DMS79 (cell line): ENCODE measurements at regions not wholly inside any gene's neighbourhood (a gene's known extent, or its start where the extent isn't known, plus 50 kb on each side); places are given as distances from the start of the nearest gene placed in this dataset.

ENCODE experiments used
- DNase-seq: peaks from one replicate; lab custom pipeline; 2025; lab: John Stamatoyannopoulos, UW

DNA sequence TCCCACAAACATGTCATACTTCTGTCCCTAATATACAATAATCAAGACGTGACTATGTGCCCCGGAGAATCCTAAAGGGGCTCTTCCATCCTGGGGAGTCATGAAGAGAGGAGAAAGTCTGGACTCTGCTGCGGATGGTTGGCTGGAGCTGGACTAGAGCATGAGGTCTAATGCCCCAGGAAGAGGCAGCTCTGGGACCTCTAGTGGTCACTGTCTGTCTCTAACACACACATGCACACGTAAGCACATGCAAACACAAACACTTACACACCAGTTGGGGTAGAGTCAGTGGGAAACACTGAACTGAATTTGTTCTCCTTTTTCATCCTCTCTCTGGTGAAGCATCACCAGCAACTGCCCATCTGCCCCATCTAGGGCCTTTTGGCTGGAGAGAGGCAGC lies 271.6 kb downstream of the TDRD15 start:
- DNase-seq = no peak

DNA sequence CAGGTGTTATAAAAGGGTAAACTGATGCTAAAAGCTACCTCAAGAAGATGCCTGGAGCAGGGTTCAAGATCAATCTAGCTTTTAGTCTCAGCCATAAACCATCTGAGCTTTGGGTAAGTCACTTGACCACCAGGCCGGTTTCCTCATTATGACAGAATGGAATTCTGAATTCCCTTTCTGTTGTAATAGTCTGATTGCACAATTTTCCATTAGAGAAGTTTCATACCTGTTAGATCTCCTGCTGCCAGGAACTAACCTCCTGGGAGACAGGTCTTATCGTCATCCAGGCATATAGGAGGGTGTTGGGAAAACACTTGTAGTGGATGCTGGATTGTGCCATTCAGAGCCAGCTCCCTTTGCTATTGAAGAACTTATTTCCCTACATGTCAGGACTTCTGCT lies 272.5 kb downstream of the TDRD15 start:
- DNase-seq = no peak

DNA sequence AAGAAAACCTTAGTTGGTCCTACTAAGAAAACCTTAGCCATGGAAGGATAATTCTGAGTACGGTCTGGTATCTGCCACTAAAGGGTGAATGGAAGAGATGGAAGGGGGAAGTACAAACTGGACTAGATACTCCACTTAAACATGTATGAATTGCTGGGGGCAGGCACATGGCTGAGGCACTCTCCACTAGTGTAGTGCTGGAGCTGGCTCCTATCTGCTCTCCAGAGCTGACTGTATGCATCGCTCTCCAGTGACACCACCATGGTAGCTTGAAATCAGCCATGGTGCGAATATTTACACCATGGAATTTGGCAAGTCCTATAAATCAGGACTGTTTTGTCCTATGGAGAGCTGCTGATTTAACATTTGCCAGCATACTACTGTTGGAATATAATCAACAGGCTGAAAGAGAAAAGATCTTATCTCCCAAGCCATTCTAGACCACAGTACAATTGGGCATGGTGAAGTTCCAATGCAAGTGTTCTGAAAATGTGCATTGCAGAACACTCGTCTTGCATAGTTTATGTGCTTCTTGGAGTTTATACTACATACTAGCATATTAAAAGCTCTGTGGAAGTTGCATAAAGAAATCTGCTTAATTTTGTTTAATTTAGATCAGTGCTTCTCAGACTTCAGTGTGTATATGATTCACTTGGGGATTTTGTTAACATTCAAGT lies 277.4 kb downstream of the TDRD15 start:
- no peak for DNase-seq

DNA sequence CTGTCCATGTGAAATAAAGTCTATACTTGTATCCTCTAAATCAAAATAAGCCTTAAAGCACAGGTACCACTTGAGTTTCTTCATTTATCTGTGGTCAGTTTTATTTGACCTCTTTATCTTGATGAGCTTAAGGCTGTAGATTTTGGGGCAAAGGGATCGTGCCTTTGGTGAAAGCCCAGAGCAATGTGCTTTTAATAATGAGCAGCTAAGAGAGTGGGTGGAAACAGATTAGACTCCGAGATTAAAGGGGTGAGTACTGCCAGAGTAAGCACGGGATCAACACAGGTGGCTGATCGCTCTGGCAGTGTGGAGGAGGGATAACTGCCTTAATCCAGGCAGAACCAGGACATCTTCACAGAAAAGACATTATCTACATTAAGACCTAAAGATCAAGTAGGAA lies 280.4 kb downstream of the TDRD15 start:
- no peak for DNase-seq

DNA sequence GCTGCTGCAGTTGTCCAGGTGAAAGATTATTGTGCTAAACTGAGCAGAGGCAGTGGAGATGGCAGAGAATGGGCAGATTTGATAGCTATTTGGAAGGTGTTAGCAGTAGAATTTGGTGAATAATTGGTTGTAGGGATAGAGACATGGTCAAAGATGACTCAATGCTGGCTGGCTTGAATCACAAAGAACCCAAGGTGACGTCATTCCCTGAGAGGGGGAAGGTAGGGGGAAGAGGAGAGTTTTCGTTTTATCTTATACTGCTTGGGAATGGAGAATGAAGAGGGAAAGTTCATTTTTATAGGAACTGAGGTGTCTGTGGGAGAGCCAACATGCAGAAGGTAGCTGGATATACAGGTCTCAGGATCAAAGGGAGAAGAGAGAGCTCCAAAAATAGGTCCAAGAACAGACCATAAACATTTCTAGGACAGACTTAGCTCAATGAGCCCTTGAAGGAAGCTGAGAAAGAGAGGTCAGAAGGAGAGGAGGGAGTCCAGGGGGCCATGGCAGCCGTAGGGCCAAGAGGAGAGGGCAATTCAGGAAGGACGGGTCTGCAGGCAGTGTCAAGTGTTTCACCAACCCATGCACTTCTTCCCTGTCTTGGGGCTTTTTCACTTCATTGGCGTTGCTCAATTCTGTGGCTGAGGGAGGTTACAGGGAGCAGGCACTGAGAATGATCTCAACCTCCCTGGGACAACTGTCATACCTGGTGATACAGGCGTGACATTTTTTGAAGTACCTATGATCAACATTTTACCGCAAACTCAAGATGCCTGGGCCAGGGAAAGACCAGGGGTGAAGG lies 281.3 kb downstream of the TDRD15 start:
- no peak for DNase-seq

DNA sequence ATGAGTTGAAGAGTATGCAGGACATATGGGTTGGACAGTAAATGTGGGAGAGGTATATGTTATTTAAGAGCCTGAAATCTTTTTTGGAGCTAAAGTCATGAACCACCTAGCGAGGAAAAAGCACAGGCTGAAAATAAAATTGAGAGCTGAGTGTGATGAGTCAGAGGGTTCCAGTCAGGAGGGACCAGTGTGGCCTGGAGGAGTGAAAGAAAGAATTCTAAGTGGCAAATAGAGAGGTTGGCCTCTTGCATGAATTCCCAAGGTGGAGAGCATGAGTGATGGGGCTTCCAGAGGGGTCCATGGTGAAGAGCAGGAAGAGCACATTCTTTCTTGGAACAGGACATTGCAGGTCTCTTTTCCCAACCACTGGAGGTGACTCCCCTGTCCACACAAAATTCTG lies 282.6 kb downstream of the TDRD15 start:
- no peak for DNase-seq

DNA sequence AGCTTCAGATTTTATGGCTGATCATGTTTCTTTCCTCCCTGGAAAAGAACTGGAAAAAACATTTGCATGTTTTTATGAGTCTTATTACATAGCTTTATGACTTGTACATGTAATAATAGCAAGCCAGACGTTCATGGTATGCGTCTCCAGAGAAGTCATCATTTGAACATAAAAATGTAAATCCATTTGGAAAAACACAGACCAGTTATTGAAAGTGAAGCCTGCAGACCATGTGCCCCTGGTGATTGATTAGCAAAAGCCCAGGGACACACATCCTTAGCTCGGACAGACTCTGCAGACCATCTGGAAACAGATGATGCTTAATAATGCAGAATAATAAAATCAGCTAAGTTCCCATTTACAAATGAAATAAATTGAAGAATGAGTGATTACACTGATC lies 283.1 kb downstream of the TDRD15 start:
- DNase-seq = no peak

DNA sequence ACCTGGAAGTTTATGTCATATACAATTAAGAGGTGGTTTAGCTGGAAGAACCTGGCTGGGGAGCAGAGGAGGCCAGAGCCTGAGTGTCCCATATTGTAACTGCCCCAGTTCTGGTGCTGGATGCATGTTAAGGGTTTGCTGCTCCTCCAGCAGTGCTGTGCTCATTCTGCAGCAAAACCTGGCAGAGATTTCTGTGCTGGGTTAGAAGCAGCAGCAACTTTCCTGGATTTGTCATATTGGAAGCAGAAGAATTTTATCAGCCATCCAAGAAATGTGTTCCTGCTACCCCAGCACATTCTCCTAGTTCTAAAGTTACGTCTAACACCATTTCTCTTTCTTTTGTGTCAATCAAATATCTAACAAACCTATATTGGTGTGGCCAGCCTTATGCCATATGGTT lies 284.1 kb downstream of the TDRD15 start:
- no peak for DNase-seq

DNA sequence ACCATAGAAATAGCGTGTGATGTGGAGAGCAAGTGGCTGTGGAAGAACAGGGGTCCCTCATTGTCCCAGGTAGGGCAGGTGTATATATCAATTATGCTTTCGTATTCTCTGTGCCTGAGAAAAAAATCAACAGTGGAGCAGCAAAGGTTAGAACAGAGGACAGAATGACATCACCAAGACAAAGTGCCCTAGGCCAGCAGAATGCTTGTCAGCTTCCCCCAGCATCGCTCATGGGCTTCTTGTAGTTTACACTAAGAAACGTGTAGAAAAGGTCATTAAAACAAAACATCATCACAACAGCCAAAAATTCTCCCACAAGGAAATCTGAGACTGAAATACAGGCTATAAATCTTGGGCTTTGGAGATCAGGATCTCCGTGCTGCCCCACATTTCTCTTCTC lies 288.0 kb downstream of the TDRD15 start:
- no peak for DNase-seq

DNA sequence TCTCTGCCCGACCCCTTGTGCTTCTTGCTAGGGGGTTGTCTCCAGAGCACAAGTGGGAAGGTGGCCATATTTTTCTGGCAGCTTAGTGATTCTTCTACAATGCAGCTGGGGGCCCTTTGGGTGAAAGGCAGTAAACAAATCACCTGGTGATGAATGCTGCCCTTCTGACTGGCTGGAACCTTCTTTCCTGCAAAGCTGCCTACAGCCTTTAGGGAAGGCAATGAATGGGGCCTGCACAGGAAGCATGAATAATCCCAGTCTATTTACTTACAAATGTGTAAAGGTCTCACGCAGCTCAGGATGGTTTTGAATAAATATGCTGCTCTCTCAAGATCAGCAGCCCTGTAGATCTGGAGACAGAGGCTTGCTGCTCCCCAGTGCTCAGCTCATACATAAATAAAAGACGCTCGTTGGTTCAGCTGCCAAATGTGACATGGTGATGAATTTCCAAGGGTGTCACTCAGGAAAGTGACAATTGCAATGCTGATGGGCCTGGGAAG lies 289.2 kb downstream of the TDRD15 start:
- DNase-seq = no peak

DNA sequence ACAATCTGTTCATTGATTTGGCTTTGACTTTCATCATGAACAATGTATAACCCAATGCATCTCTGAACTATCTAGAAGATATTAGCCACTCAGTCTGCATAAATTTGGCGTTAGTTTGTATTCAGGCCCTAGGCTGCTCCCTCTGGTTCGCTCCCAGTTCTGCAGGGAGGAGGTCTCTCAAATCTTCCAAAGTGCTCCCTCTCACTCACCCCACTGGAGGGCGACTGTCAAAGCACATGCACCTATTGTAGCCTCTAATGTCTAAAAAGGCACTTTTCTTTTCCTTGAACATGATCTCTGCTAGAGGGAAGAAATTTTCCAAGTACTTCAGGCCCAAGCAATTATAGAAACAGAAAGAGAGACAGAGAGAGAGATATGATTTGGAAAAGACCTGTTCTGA lies 291.5 kb downstream of the TDRD15 start:
- no peak for DNase-seq

DNA sequence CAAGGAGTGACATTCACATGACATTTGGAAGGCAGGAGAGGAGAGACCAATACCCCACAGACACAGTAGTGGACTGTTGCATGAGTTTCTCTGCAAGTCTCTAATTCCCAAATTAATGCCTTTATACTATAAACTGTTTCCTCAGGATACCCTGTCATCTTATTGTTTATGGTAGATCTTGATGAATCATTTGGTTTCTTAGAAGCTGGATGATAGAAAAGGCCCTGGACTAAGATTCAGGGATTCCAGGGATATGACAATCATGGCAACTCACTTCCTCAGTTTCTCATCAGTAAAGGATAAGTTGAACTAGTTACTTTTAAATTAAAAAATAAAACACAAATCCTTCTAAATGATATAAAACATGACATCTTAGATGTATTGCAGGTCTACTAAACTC lies 292.5 kb downstream of the TDRD15 start:
- no peak for DNase-seq

DNA sequence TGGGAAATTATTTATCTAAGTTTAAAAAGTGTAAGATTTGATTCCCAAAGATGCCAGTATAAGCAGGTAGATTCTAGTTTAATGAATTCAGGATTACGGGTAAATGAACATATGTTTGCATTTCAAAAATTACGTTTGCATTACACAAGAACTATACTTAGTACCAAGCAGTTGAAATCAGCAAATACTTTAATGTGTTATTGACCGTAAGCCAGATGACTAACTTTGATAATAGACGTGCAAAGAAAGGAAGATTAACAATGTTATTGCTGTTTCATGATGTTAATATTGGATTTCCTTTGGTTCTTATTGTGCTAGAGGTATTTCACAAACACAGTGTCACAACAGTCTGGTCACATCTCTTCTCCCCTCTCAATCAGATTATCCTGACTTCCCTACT lies 294.7 kb downstream of the TDRD15 start:
- no peak for DNase-seq

DNA sequence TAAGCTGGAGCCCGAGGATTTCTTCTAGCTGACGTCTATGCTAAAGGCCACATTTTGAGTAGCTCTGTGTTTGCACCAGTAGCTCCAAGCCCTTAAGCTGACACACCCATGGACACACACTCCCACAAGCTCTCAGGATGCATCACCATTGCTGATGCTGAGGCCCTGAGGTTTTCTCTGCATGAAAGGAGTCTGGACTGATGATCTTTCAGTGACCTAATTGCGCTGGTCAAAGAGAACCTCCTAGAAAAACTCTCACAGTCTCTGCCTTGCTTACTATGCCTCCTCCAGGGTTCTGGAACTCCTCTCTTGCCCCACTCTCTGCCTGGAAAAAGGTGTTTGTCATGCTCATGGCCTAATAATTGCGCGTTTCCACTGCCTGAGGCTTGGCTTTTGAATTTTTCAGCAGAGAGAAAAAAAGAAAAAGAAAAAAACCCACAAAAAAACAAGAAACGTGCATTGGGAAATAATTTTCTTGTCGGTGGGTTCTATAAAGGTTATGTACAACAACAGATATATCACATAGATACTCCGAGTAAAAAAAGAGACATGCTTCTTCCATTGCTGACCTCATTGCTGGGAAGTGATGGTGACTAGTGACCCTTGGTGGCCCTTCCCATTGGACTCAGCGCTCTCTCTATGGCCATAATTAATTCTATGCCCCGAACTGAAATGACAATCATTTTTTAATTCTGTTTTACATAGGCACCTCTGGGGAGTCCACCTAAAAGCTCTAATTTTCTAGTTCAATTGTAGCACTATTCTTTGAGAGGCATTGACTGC lies 297.0 kb downstream of the TDRD15 start:
- no peak for DNase-seq

DNA sequence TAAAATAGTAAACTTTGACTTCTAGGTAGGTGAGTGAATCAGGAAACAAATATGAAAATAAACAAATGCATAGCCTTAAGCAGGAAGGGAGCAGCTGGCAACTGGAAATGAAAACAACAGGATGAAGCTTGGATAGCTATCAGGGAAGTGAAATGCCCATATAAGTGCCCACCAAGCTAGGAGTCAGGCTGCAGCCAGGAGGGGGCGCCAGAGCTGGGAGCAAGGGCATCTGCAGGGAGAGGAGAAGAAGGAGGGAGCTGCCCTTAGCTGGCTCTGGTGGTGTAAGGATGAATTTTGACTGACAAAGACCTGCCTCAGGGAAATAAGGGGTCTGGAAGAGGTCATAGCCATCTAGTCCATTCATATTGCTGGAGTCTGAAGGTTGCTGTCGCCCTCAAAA lies 298.3 kb downstream of the TDRD15 start:
- DNase-seq = no peak

DNA sequence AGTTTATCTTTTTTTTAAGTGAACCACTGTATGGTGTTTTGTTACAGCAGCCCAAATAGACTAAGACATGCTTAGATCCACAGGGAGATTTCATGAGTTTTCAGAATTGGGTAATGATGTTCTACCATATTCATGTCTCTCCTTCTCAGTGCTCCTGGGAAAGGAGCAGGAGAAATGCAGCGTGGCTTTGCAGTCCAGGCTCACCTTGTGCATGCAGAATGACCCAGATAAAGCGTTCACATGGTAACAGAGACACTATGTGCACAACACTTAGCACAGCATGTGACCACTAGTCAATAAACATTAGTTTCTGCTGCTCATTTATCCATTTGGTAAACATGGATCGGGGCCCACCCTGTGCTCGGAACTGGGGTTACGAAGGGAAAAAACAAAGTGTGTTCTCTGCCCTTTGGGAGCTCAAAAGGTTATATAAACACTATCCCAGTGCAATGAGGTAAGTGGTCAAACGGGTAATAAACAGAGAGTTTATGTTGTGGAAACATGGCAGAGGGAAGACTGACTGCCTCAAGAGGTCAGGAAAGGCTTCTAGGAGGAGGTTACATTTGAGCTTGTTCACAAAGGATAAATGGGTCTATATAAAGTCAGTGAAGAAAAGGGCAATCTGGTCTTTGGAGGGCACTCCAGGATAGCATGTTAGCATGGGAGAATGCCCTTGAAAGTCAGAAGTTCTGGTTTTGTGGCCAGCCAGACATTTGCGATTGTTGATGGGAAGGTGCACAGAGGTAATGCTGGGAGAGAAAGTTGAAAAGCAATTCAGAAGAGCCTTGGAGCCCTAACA lies 299.2 kb downstream of the TDRD15 start:
- no peak for DNase-seq

DNA sequence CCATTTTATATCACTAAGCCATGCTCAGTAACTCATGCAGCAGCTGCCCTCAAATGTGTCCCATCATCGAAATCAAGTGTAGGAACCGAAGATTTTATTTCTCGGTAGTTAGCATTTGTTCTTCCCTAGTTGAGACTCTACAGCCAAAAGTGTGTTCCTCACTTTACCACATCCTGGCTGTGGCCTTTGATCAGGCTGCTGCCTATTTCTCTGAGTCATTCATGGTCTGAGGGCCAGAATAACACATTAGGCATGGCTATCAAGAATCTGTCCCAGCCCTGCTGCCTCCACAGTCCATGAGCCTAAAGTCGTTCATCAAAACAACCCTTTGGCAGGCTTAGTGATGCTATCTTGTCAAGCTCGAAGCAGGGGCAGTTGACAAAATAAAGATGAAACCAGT lies 300.1 kb downstream of the TDRD15 start:
- no peak for DNase-seq

DNA sequence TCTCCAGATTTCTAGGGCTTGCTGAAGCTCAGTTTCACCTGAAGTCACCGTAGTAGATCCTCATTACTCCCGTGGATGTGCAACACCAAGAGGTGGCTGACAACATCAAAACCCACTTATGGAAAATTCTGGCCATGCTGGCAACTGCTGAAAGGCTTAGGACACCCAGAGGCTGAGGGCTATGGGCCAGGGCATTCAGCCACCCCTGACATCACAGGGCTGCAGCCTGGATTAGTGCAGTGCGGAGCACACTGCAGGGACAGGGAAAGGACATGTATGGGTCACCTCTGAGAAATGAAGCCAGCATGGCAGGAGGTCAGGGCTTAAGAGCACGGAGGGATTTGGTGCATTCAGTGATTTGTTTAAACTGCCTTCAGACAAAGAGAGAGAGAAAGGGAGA lies 300.6 kb downstream of the TDRD15 start:
- DNase-seq = no peak

DNA sequence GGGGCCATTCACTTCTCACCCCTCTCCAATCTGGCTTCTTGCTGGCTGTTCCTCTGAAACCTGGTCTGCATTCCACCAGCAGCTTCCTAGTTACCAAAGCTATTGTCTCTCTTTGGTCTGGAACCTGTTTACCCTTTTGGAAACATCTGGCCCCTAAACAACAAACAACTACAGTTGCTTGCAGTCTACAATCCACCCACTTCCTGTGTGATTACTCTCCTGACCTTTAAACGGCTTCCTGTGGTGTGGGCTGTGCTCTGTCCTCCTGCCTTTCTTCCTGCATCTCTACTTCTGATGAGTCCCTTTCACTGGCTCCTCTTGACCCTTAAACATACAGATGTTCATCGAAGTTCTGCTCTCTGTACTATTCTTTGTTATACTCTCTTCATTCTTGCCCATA lies 303.8 kb downstream of the TDRD15 start:
- DNase-seq = no peak

DNA sequence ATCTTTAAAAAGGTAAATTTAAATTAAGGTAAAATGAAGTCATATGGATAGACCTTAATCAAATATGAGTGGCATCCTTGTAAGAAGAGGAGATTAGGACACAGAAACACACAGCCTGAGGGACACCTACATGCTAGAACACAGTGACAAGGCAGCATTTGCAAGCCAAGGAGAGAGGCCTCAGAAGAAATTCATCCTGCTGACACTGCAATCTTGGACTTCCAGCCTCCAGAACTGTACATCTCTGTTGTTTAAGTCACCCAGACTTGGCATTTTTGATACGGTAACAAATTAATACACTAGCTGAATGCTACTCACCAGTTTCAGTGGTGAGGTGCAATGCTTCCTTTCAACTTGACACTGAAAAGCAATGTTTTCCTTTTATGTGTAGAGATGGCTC lies 305.0 kb downstream of the TDRD15 start:
- DNase-seq = no peak

DNA sequence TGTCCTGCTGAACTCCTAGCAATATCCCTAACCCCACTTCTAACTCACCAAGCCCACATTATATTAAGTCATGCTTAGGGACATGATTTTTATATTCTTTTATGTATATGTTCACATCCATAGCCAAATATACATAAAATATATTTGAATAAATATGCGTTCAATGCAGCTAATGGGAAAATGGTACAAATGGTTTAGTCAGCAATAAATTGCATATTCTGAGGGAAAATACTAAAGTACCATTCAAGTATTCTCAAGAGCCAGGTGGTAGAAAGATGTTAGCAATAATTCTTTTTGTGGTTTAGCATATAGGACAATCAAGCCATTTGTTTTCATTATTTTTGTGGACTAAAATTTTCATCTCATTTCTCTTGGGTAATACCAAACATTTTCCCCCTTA lies 306.0 kb downstream of the TDRD15 start:
- DNase-seq = no peak

DNA sequence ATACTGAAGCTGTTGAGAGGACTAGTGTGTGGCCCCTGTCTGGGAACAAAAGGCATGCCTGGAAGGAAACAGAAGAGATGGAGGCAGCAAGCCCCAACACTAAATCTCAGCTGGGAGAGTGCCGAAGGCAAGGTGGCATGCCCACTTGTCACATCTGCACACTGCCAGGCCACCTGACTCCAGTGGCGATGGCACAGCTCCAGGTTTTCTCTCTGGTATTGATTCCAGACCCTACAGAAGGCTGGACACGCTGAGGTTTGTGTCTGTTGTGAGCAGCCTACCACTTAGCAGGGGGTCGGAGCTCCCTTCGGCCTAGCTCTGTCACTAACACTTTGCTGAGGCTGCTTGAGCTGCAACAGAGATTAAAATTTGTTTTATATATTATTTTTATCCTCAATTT lies 307.3 kb downstream of the TDRD15 start:
- DNase-seq = no peak
